Glutamatergic neuron (in vitro differentiated cells): ENCODE measurements at regions not wholly inside any gene's neighbourhood (a gene's known extent, or its start where the extent isn't known, plus 50 kb on each side); places are given as distances from the start of the nearest gene placed in this dataset.
A peak's percentile ranks its signal among the peaks of the same experiment; 100 is the strongest.

Source experiments
- DNase-seq: peaks from one replicate; pipeline ENCODE4 v3.0.0; 2022
- H3K27ac Mint-ChIP-seq: one replicate; pipeline ENCODE4 v1.8.0; 2020; ENCODE audit warnings: mild to moderate bottlenecking, mixed read lengths, inconsistent platforms; ENCODE audit not compliant: unreplicated experiment
- H3K27me3 Mint-ChIP-seq: one replicate; pipeline ENCODE4 v1.8.0; 2020; ENCODE audit warnings: mild to moderate bottlenecking, moderate library complexity, mixed read lengths, inconsistent platforms; ENCODE audit not compliant: unreplicated experiment
- H3K36me3 Mint-ChIP-seq: one replicate; pipeline ENCODE4 v1.8.0; 2020; ENCODE audit warnings: mild to moderate bottlenecking, mixed read lengths, inconsistent platforms; ENCODE audit not compliant: unreplicated experiment
- H3K4me1 Mint-ChIP-seq: one replicate; pipeline ENCODE4 v1.8.0; 2020; ENCODE audit warnings: mild to moderate bottlenecking, low read depth, mixed read lengths, inconsistent platforms; ENCODE audit not compliant: unreplicated experiment
- H3K4me3 Mint-ChIP-seq: one replicate; pipeline ENCODE4 v1.8.0; 2020; ENCODE audit warnings: mild to moderate bottlenecking, mixed read lengths, inconsistent platforms; ENCODE audit not compliant: unreplicated experiment
- H3K9me3 Mint-ChIP-seq: one replicate; pipeline ENCODE4 v1.8.0; 2020; ENCODE audit warnings: mild to moderate bottlenecking, moderate library complexity, mixed read lengths, inconsistent platforms; ENCODE audit not compliant: unreplicated experiment
- TF ChIP-seq, protein P1 (sequence below): fragments of 200-600 bp; sonication (generic); IDR thresholded peaks from one replicate; pipeline ENCODE4 v1.5.0; 2021; ENCODE audit not compliant: partially characterized antibody, unreplicated experiment

DNA sequence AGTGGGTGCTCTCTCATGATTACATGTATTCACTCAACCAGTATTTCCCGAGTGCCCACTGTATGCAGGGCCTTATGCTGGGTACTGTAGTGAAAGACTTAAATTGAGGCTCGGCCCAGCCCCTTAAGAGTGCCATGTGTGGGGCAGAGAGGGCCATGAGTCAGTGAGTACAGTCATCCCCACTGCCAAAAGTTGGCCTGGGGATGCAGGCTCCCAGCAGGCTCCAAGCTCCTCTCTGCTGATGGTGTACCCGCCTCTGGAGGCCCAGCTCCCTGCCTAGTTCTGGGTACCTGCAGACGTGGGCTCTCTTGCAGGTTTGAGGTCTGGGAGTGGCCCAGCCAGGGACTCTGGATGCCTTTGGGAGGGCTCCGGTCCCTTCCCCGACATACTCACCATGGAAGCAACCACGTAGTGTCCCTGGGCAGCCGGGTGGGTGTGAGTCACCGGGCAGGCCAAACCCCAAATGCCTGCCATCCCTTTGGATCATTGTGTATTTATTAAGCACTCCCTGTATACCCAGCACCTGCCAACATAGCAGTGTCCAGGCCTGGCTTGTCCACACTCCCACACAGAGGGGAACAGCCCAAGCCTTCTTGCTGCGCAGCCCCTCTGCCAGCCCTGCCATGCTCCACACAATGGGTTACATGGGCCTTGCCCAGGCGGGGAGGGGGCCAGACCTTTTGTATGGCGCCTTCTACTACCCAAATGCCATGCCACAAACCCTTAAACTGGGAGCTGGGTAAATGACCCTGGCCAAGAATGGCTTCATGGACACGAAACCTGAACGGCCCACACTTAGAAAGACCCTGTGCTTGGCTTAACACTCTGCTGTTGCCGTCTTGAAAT, 153.6 kb downstream of the VEGFA start:
- TF ChIP-seq, protein P1, sequence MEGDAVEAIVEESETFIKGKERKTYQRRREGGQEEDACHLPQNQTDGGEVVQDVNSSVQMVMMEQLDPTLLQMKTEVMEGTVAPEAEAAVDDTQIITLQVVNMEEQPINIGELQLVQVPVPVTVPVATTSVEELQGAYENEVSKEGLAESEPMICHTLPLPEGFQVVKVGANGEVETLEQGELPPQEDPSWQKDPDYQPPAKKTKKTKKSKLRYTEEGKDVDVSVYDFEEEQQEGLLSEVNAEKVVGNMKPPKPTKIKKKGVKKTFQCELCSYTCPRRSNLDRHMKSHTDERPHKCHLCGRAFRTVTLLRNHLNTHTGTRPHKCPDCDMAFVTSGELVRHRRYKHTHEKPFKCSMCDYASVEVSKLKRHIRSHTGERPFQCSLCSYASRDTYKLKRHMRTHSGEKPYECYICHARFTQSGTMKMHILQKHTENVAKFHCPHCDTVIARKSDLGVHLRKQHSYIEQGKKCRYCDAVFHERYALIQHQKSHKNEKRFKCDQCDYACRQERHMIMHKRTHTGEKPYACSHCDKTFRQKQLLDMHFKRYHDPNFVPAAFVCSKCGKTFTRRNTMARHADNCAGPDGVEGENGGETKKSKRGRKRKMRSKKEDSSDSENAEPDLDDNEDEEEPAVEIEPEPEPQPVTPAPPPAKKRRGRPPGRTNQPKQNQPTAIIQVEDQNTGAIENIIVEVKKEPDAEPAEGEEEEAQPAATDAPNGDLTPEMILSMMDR = no peak
- Mint-ChIP-seq H3K4me1 (peaks cover 5% of the 10 kb centered on the region), H3K9me3 (peaks cover 4% of the 10 kb centered on the region), H3K27ac (no peak overlapping the region), H3K4me3 (no peak overlapping the region), H3K36me3 (no peaks in the 10 kb centered on the region), H3K27me3 (peaks cover 4% of the 10 kb centered on the region)
- no peak for DNase-seq

DNA sequence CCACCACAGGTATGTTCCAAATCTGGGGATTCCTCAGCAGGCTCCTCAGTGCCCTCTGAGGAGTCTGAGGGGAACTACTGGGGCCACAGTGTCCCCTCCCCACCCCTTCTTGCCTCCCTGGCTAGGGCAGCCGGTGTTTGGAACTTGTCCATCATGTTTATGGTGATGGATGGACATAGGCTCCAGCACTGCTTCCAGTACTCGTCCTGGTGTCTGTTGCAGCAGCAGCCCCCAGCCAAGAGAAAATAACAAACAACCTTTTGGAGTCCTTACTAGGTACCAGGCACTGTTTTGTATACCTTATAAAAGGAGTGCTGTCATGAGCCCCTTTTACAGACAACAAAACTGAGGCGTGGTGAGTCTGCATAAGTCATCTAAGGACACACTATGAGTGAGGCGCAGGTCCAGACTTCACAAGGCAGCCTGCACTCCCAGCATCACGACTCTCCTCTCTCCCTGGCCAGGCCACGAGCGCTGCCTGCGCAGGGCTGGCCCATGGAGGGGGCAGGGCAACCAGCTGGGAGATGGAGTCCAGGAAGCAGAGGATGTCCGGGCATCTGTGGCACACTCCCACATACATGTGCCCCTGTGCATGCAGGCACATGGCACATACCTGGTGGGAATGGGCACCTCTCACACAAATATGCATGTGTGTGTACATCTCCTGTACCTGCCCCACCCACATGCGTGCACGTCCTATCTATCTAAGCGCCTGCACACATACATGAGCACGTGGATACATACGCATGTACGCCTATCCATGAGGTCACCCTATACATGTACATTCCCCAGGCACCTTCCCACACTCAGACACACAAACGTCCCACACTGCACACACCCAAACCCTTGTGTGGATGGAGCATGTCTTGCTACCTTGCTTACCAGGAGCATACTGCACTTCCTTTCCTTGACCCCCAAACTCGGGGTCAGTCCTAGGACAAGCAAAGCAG, 152.7 kb downstream of the VEGFA start:
- no peaks in the 10 kb centered on the region for H3K36me3 Mint-ChIP-seq
- H3K4me3 Mint-ChIP-seq = no peak overlapping the region
- peaks cover 5% of the 10 kb centered on the region for H3K4me1 Mint-ChIP-seq
- H3K27me3 Mint-ChIP-seq = peaks cover 4% of the 10 kb centered on the region
- no peak for DNase-seq
- no peak overlapping the region for H3K27ac Mint-ChIP-seq
- TF ChIP-seq, protein P1 = no peak
- H3K9me3 Mint-ChIP-seq = peaks cover 4% of the 10 kb centered on the region

DNA sequence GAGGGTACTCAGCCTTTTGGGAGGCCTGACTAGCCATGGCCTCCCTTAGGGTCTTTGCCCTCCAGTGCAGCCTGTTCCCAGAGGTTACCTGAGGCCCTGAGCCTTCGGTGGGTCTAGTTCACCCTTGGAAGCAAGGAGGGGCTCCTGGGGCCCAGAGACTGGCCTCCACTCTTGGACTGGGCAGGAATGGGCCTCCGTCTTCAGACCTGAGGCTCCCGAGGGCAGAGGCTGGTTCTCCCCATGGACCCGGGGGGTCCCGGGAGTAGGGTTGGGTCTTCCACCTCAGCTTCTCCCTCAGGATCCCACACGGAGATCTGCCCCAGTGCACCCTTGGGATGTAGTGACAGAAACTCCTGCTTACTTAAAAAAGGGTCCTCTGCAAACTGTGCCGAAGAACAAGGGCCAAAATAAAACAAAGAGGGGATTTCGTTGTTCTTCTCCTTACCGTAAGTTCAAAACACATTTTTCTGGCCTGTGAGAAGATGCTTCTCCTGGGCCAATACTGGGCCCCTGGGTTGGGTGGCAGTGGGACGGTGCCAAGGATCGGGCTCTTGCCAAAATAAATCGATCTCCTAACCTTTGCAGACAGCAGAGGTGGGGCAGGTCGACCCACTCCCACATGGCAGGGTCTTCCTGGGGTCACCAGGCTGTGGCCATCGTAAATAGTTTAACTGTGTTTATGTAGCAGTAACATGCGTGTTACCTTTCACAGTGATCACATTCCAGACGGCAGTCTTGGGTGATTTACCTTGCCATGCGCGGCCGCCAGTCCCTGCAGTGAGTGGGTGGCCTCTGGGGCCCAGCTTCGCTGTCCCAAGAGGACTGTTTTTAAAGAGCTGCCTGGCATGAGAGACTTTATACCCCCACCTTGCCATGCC, 151.8 kb downstream of the VEGFA start:
- Mint-ChIP-seq H3K27ac (no peak overlapping the region), H3K4me3 (peak overlapping the region; percentile 20), H3K27me3 (peaks cover 4% of the 10 kb centered on the region), H3K36me3 (no peaks in the 10 kb centered on the region), H3K4me1 (peaks cover 5% of the 10 kb centered on the region), H3K9me3 (peaks cover 4% of the 10 kb centered on the region)
- TF ChIP-seq, protein P1 = no peak
- no peak for DNase-seq

DNA sequence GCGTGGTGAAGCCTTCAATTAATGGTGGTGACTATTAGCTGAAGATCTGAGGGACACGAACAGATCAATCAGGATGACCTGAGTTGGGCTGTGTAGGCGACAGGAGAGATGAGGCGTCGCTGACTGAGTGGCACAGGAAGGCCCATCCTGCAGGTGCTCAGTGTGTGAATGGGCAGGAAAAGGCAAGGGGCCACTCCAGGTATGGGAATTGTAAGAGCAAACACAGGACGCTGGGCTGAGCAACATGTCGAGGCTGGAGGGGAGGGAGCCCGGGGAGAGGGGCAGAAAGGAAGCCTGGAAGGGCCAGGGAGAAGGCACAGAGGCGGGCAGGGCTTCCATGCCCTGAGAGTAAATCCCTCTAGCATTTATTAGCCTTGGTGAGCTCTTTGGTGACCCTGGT, 151.0 kb downstream of the VEGFA start:
- Mint-ChIP-seq H3K36me3 (no peaks in the 10 kb centered on the region), H3K4me3 (no peak overlapping the region), H3K27ac (no peak overlapping the region), H3K4me1 (no peaks in the 10 kb centered on the region), H3K9me3 (no peaks in the 10 kb centered on the region), H3K27me3 (peaks cover 4% of the 10 kb centered on the region)
- DNase-seq = no peak
- TF ChIP-seq, protein P1 = no peak
